K562 (cell line): ENCODE measurements at regions not wholly inside any gene's neighbourhood (a gene's known extent, or its start where the extent isn't known, plus 50 kb on each side); places are given as distances from the start of the nearest gene placed in this dataset.

Experiments used
- ATAC-seq: fragments of 200-7000 bp; cut with Tn5 transposase; 3 replicates; pipeline ENCODE4 v1.9.1; 2020; ENCODE audit warnings: moderate library complexity
- BruUV-seq: library from RNA; stranded (reverse); fragments of 400-500 nt; replicated peaks from 2 replicates; lab custom pipeline; 2021; lab: Mats Ljungman, UMichigan
- CTCF ChIA-PET: fragments of 300-600 bp; formaldehyde crosslinking; extraction: SDS; loops from one replicate; lab custom pipeline; 2021; ENCODE audit warnings: low intra/inter-chr PET ratio; lab: Yijun Ruan, JAX
- POLR2A ChIA-PET: fragments of 300-600, 350-650 bp; sonication (Branson Sonifier 250); formaldehyde crosslinking; extraction: SDS; loops from one replicate; lab custom pipeline; 2021; ENCODE audit warnings: antibody characterized with exemption, inconsistent platforms; lab: Yijun Ruan, JAX
- DNase-seq, 4 experiments: peaks; one replicate each; pipeline versions ENCODE4 v3.0.0 to v3.0.0-alpha.2; 2011 to 2018; ENCODE audit warnings: low spot score in 3 of 4, mixed read lengths in 3 of 4; ENCODE audit errors: extremely low read depth in 1 of 4
- FAIRE-seq: peaks from 2 replicates; lab custom pipeline; 2011; peaks lifted over from hg19 to GRCh38; lab: Jason Lieb, UNC
- H2AFZ ChIP-seq: 2 replicates; pipeline ENCODE4 v1.6.0; 2011; ENCODE audit warnings: low read depth, low read length, control low read depth, inconsistent platforms
- H3K27ac ChIP-seq: fragments of 200-600 bp; 3 replicates; pipeline ENCODE4 v1.8.0; 2011; ENCODE audit warnings: low read depth, mild to moderate bottlenecking, control low read depth, inconsistent platforms, low read length, moderate library complexity, mixed read lengths; ENCODE audit errors: extremely low read depth
- H3K27me3 ChIP-seq, 2 experiments: fragments of 300-600 bp in 1 of 2; 2 replicates in 1 of 2; 3 replicates in 1 of 2; pipeline versions ENCODE4 v1.6.0 to v1.8.0; 2011; ENCODE audit warnings: inconsistent platforms in 2 of 2, low read length in 2 of 2, mild to moderate bottlenecking in 1 of 2, mixed read lengths in 1 of 2, moderate library complexity in 1 of 2; ENCODE audit not compliant: control insufficient read depth in 2 of 2, insufficient read depth in 2 of 2
- H3K36me3 ChIP-seq: fragments of 300-600 bp; 3 replicates; pipeline ENCODE4 v1.8.0; 2011; ENCODE audit warnings: mild to moderate bottlenecking, low read length, inconsistent platforms; ENCODE audit not compliant: control insufficient read depth, insufficient read depth
- H3K4me1 ChIP-seq, 2 experiments: fragments of 200-600 bp in 1 of 2; replicated peaks in 1 of 2; 2 replicates in 1 of 2; 3 replicates in 1 of 2; pipeline versions ENCODE4 v1.5.1 to v1.8.0; 2011; ENCODE audit warnings: inconsistent platforms in 2 of 2, low read length in 2 of 2, mild to moderate bottlenecking in 1 of 2, mixed read lengths in 1 of 2, moderate library complexity in 1 of 2; ENCODE audit not compliant: control insufficient read depth in 2 of 2, insufficient read depth in 2 of 2
- H3K4me2 ChIP-seq: 2 replicates; pipeline ENCODE4 v1.6.1; 2011; ENCODE audit warnings: low read length, control low read depth, inconsistent platforms, mixed read lengths; ENCODE audit not compliant: insufficient read depth
- H3K4me3 ChIP-seq: fragments of 200-600 bp; sonication (generic), shearing (Covaris generic); 2 replicates; pipeline ENCODE4 v1.5.1; 2016; ENCODE audit warnings: control low read depth, inconsistent platforms
- H3K79me2 ChIP-seq: fragments of 200-600 bp; 3 replicates; pipeline ENCODE4 v1.8.0; 2011; ENCODE audit warnings: low read length, inconsistent platforms; ENCODE audit not compliant: control insufficient read depth, insufficient read depth
- H3K9ac ChIP-seq, 2 experiments: 2 replicates each; pipeline versions ENCODE4 v1.6.0 to v1.6.1; 2011; ENCODE audit warnings: low read depth in 2 of 2, low read length in 2 of 2, control low read depth in 1 of 2, inconsistent platforms in 1 of 2, mild to moderate bottlenecking in 1 of 2, mixed read lengths in 1 of 2; ENCODE audit not compliant: insufficient read depth in 1 of 2
- H3K9me1 ChIP-seq: one replicate; pipeline ENCODE4 v1.6.0; 2011; ENCODE audit warnings: inconsistent platforms, mild to moderate bottlenecking, low read length, moderate library complexity; ENCODE audit not compliant: control insufficient read depth, insufficient read depth
- H3K9me3 ChIP-seq: replicated peaks from 2 replicates; pipeline ENCODE4 v1.5.1; 2011; ENCODE audit warnings: low read depth, low read length, inconsistent platforms; ENCODE audit not compliant: control insufficient read depth, insufficient read depth
- H4K20me1 ChIP-seq: replicated peaks from 2 replicates; pipeline ENCODE4 v1.6.1; 2011; ENCODE audit warnings: low read length, inconsistent platforms, mixed read lengths; ENCODE audit not compliant: control insufficient read depth, insufficient read depth
- CBX5 ChIP-seq: IDR thresholded peaks from 2 replicates; pipeline ENCODE4 v1.6.1; 2014; ENCODE audit warnings: low read depth, borderline replicate concordance
- CC2D1A ChIP-seq: fragments of 450-650 bp; IDR thresholded peaks from 2 replicates; pipeline ENCODE4 v1.6.1; 2017; ENCODE audit warnings: mild to moderate bottlenecking
- DACH1 ChIP-seq: fragments of 450-650 bp; IDR thresholded peaks from 2 replicates; pipeline ENCODE4 v1.6.1; 2018; ENCODE audit not compliant: partially characterized antibody
- SRSF1 ChIP-seq: fragments of 200-400 bp; formaldehyde crosslinking; IDR thresholded peaks from 2 replicates; pipeline ENCODE4 v1.6.1; 2017; ENCODE audit warnings: mild to moderate bottlenecking, low read depth, low read length, moderate library complexity
- TAF7 ChIP-seq: fragments of 450-650 bp; IDR thresholded peaks from 2 replicates; pipeline ENCODE4 v1.6.1; 2016; ENCODE audit warnings: missing genetic modification characterization, missing compliant biosample characterization
- ZMIZ1 ChIP-seq, 2 experiments: fragments of 150-350 bp in 1 of 2; IDR thresholded peaks; 2 replicates each; pipeline ENCODE4 v1.6.1; 2012 to 2016; ENCODE audit warnings: low read depth in 2 of 2, low read length in 2 of 2, mild to moderate bottlenecking in 1 of 2, moderate library complexity in 1 of 2
- ZNF696 ChIP-seq: fragments of 250-450 bp; sonication (Bioruptor Pico); conservative IDR thresholded peaks from 2 replicates; pipeline ENCODE4 v1.4.0; 2020; ENCODE audit warnings: mild to moderate bottlenecking, moderate library complexity
- WGBS: fragments of 100-300 bp; shearing (Covaris generic); methylation state at CpG from one replicate; pipeline ENCODE4 v1.1.6; 2016; ENCODE audit warnings: low coverage, mixed read lengths; ENCODE audit not compliant: insufficient coverage; ENCODE audit errors: missing lambda C conversion rate; 5-methylcytosine and 5-hydroxymethylcytosine counted together
- in situ Hi-C: fragments of 300-500 bp; cut with MboI; formaldehyde crosslinking; loops from 4 replicates; pipeline ENCODE4 v1.15.0; 2018; ENCODE audit warnings: inconsistent platforms, mixed read lengths
- intact Hi-C: fragments of 100-400 bp; cut with micrococcal nuclease; formaldehyde crosslinking; loops from 2 replicates; pipeline ENCODE4 v1.14.2; 2022

- DNase-seq, result no peak
- H3K36me3 ChIP-seq, result no peaks in the 10 kb centered on the region
- FAIRE-seq, result no peak
- H2AFZ ChIP-seq, result no peak overlapping the region
- H3K4me2 ChIP-seq, result no peak overlapping the region
- no peaks in the 10 kb centered on the region for H3K9me1 ChIP-seq
- H4K20me1 ChIP-seq, result no peaks in the 10 kb centered on the region
- 14% methylated on average over 6 of the region's 6 CpGs for WGBS
- ChIA-PET CTCF (no interaction called here), POLR2A (no interaction called here)
- in situ Hi-C loops (no loop called here), intact Hi-C loops (no loop called here)
- H3K27me3 ChIP-seq, result peaks cover 0 to 4% of the 10 kb centered on the region in 2 experiments; a peak in 1 of 5 replicates
- H3K9ac ChIP-seq, result no peak overlapping the region
- H3K27ac ChIP-seq, result no peak overlapping the region
- no TSS peak for BruUV-seq
- no peak for ATAC-seq
- H3K79me2 ChIP-seq, result no peaks in the 10 kb centered on the region
- no peak for TF ChIP-seq CC2D1A
- TF ChIP-seq SRSF1, result no peak
- TF ChIP-seq ZMIZ1 (IDR thresholded peaks at IDR 0.05; ENCODE audit: low read depth in 2 of 2, low read length in 2 of 2), result no peak
- no peak for TF ChIP-seq ZNF696 (CRISPR knock-in tag)
- no peak for TF ChIP-seq CBX5
- no peak for TF ChIP-seq TAF7 (tag)
- TF ChIP-seq DACH1, result no peak
- no peak overlapping the region for H3K4me3 ChIP-seq
- peaks cover 0 to 3% of the 10 kb centered on the region in 2 experiments; a peak in 1 of 5 replicates for H3K4me1 ChIP-seq
- no peaks in the 10 kb centered on the region for H3K9me3 ChIP-seq
Observed at GRCh38 chr2:216922175-216922780, 62.4 kb upstream of the TNP1 start.
